ENCODE measurements at regions not wholly inside any gene's neighbourhood (a gene's known extent, or its start where the extent isn't known, plus 50 kb on each side); places are given as distances from the start of the nearest gene placed in this dataset.

GRCh38 chr2:160838691-160839090 is 321.5 kb upstream of the TANK start:
- TF ChIP-seq CTCF (IDR thresholded peaks at IDR 0.05) (no peak), SIN3A (IDR thresholded peaks at IDR 0.05; ENCODE audit: borderline replicate concordance, insufficient read depth, low read depth, low read length) (no peak), POLR2AphosphoS5 (IDR thresholded peaks at IDR 0.05; ENCODE audit: low read depth, low read length) (no peak), REST (IDR thresholded peaks at IDR 0.05; ENCODE audit: insufficient read depth in 1 of 2, low read depth in 2 of 2, low read length in 1 of 2) (no peak), TCF7L2 (IDR thresholded peaks at IDR 0.05; ENCODE audit: low read depth, low read length) (no peak)

Data from Panc1 (cell line).